SK-N-SH (cell line): ENCODE measurements at regions not wholly inside any gene's neighbourhood (a gene's known extent, or its start where the extent isn't known, plus 50 kb on each side); places are given as distances from the start of the nearest gene placed in this dataset.

Experiments
- CHD2 ChIP-seq: fragments of 150-350 bp; IDR thresholded peaks from 2 replicates; pipeline ENCODE4 v1.6.1; 2018; ENCODE audit warnings: low read length; ENCODE audit not compliant: partially characterized antibody
- CTCF ChIP-seq: fragments of 200-600 bp; sonication (generic); IDR thresholded peaks from 2 replicates; pipeline ENCODE4 v1.6.1; 2017; ENCODE audit warnings: antibody characterized with exemption, mild to moderate bottlenecking, moderate library complexity
- EP300 ChIP-seq, 2 experiments: IDR thresholded peaks; 2 replicates each; pipeline versions ENCODE4 v1.4.0 to v1.6.1; 2012; ENCODE audit warnings: borderline replicate concordance in 1 of 2, low read depth in 1 of 2, low read length in 1 of 2
- EZH2phosphoT487 ChIP-seq: fragments of 200-600 bp; sonication (generic); IDR thresholded peaks from 2 replicates; pipeline ENCODE4 v1.6.1; 2017; ENCODE audit warnings: low read depth, mixed run types, mild to moderate bottlenecking, antibody characterized with exemption, moderate library complexity, borderline replicate concordance
- MEF2A ChIP-seq: IDR thresholded peaks from 2 replicates; pipeline ENCODE4 v1.4.0; 2012; ENCODE audit warnings: low read depth, borderline replicate concordance
- MXI1 ChIP-seq: IDR thresholded peaks from 2 replicates; pipeline ENCODE4 v1.6.1; 2012; ENCODE audit warnings: mild to moderate bottlenecking, low read depth, low read length, improper control_type of control experiment
- REST ChIP-seq: IDR thresholded peaks from 2 replicates; pipeline ENCODE4 v1.6.1; 2012; ENCODE audit warnings: mild to moderate bottlenecking, low read depth, low read length, moderate library complexity
- TAF1 ChIP-seq: IDR thresholded peaks from 2 replicates; pipeline ENCODE4 v1.6.1; 2012; ENCODE audit warnings: low read depth, mild to moderate bottlenecking, low read length, moderate library complexity, borderline replicate concordance
- YY1 ChIP-seq: IDR thresholded peaks from 2 replicates; pipeline ENCODE4 v1.4.0; 2012; ENCODE audit warnings: low read depth, mild to moderate bottlenecking
- TF ChIP-seq, protein P1 (sequence below): IDR thresholded peaks from 2 replicates; pipeline ENCODE4 v1.4.0; 2012; ENCODE audit warnings: low read depth, borderline replicate concordance

GRCh38 chr18:29074147-29074546 lies 897.2 kb upstream of the CDH2 start:
- TF ChIP-seq MEF2A (no peak), CTCF (no peak), YY1 (no peak), MXI1 (no peak), REST (no peak), TAF1 (no peak), EP300 (IDR thresholded peaks at IDR 0.05; ENCODE audit: borderline replicate concordance in 1 of 2, low read depth in 1 of 2, low read length in 1 of 2) (no peak), EZH2phosphoT487 (no peak), CHD2 (no peak)
- TF ChIP-seq, protein P1, sequence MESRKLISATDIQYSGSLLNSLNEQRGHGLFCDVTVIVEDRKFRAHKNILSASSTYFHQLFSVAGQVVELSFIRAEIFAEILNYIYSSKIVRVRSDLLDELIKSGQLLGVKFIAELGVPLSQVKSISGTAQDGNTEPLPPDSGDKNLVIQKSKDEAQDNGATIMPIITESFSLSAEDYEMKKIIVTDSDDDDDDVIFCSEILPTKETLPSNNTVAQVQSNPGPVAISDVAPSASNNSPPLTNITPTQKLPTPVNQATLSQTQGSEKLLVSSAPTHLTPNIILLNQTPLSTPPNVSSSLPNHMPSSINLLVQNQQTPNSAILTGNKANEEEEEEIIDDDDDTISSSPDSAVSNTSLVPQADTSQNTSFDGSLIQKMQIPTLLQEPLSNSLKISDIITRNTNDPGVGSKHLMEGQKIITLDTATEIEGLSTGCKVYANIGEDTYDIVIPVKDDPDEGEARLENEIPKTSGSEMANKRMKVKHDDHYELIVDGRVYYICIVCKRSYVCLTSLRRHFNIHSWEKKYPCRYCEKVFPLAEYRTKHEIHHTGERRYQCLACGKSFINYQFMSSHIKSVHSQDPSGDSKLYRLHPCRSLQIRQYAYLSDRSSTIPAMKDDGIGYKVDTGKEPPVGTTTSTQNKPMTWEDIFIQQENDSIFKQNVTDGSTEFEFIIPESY: no peak
